GM19351 (cell line): ENCODE measurements at regions not wholly inside any gene's neighbourhood (a gene's known extent, or its start where the extent isn't known, plus 50 kb on each side); places are given as distances from the start of the nearest gene placed in this dataset.

ENCODE experiments used
- ATAC-seq: cut with Tn5 transposase; IDR thresholded peaks from one replicate; pipeline ENCODE4 v1.9.1; 2021; ENCODE audit warnings: mild to moderate bottlenecking, moderate library complexity; ENCODE audit not compliant: unreplicated experiment

DNA sequence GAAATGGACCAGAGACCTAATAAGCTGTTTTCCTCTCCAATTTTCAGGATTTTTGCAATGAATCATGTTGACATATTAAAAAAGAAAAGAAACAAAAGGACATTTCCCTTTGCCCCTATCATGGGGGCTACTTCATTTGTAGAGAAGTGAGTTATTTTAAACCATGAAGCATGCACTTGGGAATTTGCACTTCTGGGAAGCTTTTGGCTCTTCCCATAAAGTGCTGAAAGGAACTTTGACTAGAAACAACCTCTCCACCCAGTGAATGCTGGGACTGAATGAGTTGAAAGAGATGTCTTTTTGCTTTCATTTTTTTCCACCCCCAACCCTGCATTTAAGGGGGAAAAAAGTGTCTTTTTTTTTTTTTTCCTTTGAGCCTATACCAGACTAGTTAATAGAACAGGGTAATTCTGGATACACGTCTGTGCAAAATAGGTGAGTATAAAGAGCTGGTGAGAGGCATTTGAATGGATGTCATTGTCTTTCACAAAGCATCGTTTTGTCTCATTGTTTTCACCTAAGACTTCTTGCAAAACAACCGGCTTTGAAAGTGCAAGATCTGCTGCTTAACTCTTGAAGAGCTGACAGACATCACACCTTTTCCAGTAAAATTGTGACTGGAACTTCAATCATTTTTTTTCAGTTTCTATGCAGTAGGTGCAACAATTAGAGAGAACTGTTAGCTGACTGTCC lies 138.7 kb upstream of the BACH2 start:
- no peak for ATAC-seq

DNA sequence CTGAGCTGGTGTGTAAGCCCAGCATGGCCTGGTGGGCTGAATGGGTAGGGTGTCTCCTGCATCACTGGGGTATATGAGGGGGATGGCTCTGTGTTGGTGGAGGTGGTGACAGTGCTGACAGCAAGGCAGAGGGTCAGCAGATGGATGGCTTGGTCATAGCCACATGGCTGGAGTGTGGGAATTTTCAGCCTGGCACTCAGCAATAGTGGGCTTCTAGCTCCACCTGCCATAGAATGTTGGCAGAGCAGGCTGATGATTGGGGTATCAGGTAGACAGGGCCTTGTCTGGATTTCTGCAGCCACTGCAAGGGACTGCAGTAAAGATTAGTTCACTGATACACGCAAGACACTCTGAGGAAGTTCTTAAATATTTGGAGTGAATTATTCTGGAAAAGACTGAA lies 137.5 kb upstream of the BACH2 start:
- no peak for ATAC-seq

DNA sequence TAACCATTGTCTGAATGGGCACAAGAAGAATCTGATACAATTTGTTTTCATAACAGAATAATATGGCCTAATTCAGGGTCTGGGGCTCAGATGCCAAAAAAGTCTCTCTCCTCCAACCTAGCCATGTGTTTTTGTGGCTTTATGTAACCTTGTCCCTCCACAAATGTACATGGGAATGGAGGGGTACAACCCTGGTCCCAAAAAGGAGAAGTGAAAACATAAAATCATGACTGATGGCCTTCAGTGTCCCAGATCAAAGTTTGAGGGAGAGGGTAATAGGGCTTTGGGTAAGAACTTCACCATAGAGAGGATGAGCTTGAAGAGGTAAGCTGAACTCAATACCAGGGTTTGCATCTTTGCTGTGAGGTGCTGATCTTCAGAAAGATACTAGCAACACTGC lies 136.3 kb upstream of the BACH2 start:
- ATAC-seq = no peak

DNA sequence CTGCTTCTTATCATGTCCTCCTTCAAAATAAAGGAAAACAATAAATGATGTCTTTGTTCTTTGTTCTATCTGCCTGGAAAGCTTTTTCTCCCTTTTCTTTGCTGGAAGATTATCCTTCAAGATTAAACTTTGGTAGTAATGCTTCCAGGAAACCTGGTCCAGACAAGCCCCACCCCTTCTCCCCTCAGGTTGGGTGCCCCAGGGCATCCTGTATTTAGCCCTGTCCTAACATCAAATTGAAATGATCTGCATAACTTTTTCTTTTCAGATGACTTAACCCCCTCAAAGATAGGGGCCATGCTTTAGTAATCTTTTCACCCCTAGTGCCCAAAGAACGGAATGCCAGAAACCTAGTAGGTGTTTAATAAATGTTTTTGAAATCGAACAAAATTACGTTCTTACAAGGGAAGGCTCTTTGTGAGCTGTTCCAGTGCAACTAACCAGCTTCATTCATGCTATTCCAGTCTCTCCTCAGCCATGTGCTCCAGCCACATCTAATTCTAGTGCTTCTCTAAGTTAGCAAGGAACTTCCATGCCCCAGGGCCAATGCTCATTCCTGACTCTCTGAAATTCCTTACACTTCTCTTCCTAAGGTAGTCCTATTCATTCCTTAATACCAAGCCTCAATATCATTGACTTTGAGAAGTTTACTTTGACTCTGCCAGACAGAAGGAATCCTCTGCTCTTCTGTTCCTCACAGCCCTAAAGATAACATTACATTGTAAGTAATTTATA lies 135.6 kb upstream of the BACH2 start:
- ATAC-seq = no peak

DNA sequence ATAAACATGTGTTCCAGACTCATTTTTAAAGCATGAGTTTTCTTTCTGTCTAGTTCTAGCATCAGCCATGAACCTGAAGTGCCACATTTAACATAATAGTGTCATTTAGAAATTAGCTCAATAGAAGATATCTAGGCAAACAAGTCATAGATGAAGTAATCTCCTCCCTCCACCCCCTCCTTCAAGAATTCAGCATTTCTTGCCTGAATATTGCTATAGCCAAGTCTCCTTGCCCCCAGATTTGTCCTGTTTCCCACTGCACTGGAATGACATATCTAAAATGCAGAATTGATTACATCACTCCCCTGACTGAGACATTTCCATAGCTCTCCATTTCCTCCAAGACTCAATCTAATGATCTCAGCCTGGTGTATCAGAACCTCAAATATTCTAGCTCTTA lies 134.9 kb upstream of the BACH2 start:
- no peak for ATAC-seq

DNA sequence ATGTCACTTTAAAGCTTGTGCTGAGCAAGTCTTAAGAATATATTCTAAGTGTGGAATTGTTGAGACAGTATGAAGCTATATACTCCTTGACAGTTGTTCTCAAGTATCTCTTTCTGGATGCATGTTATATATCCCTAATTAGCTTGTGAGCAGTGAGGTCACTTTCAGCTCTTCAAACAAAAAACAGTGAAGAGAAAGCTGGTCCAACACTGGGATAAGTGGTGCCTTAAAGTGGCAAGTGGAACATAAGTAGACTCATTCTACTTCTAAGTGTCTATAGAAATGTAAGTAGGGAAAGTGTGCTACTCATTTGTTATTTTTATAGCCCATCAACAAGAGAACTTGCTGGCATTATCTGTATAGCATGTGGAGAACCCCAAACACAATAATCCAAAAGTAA lies 133.1 kb upstream of the BACH2 start:
- ATAC-seq = no peak

DNA sequence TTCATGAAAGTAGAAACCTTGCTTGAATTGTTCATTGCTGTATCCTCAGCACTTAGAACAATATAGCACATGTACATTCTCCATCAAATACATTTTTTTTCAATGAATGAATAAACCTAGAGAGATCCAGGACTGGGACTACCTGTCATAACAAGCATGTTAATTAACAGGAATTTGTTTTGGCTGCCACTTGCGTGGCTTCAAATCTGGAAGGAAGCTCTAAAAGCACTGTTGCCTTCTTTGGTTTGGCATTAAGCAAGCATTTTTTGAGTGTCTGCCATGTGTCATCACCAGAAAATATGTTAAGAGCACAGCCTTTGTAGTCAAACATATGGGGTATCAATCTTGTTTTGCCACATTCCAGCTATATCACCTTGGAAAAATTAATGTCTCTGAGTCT lies 131.9 kb upstream of the BACH2 start:
- ATAC-seq = no peak

DNA sequence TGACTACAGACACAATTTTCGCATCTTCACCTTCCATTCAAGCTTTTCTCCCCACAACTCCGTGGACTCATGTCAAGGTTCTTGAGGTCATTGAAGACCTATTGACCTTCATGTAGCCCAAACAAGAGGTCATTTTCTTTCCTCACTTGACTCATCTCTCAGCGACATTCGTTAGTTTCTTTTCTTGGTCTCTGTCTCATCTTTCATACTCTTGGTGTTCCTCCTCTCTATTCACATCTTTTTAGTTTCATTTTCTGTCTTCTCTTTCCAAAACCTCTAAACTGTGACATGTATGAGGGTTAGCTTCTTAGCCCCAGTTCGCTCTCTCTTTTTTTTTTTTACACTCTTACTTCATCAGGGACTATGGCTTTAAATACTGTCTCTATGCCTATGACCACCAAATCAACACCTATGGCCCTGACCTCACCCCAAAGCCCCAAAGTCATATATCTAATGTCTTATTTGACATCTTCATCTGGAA lies 128.6 kb upstream of the BACH2 start:
- ATAC-seq = peak; percentile 96

DNA sequence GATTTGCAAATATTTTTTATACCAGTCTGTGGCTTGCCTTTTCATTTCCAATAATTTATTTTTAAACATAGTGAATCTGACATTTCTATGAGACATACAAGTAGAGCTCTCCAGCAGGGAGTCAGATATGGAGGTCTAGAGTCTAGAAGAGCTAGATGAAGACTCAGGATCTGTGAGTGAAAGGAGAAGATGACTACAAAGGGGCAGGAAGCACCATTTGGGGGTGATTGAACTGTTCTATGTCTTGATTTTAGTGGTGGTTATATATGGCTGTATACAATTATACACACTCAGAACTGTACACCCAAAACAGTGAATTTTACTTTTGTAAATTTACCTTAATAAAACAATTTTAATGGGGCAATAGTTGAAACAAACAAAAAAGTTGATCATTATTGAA lies 127.9 kb upstream of the BACH2 start:
- no peak for ATAC-seq

DNA sequence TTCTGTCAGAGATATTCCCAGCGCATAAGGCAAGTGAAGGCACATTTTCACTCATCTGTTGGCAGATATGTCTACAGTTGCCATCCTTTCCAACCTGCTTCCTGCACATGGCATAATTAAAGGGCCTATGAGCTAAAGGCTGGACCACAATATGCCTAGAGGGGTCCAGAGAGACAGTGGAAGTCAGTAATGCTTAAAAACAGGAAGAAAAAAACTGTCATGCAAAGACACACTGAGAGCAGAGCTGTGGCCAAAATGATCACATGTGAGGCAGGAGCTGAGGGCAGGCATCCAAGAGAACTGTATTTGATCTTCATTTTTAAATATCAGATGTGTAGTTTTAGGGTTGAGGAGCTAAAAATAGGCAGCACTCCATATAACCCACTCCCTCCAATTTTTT lies 125.0 kb upstream of the BACH2 start:
- ATAC-seq = no peak

DNA sequence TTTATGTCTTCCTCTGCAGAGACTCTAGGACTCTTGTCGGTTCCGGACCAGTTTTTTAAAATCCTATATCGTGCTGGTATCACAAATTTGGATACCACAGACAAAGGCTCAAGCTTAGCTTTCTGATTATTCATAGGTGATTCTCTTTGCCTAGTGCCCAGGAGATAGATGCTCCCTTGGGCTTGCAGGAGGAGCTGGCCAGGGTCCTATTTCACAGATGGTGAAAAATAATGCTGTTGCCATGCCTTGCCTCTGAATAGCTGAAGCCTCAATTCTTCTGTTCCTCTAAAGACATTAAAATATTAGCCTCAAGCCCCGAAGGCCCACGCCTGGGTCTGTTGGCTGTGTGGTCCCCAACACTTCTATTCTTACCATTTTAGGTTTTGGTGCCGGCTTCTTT lies 123.9 kb upstream of the BACH2 start:
- no peak for ATAC-seq

DNA sequence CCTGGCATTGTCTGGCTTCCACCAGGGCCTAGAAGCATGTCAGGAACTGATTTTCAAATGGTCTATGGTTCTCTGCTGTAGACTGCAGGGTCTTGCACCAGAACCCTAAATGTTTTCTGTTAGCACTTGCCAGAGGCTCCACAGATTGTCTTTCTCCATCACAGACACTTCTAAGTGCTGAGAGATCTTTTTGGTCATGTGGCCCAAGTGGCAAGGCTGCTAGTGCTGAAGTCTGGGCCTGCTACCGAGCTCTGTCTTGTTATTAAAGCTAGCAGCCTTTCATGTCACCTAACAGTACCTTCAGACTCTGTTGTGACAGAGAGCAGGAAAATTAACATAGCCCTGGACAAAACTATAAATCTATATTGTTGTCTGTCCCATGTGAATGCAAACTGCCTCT lies 120.7 kb upstream of the BACH2 start:
- no peak for ATAC-seq

DNA sequence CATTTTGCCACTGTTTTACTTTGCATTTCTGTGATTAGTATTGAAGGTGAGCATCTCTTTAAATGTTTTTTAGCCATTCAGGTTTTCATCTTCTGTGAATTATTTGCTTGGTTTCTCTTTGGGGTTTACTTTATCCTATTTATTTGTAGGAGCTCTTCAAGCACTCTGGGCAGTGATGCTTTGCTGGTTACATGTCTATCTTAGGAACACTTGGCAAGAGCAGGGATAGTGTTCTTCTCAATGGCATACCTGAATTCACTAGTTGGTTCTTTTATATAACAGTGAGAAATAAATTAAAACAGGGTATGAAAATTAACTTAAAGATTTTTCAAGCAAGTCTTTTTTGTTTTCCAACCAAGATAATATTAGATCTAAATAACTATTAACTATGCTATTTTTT lies 119.7 kb upstream of the BACH2 start:
- ATAC-seq = no peak

DNA sequence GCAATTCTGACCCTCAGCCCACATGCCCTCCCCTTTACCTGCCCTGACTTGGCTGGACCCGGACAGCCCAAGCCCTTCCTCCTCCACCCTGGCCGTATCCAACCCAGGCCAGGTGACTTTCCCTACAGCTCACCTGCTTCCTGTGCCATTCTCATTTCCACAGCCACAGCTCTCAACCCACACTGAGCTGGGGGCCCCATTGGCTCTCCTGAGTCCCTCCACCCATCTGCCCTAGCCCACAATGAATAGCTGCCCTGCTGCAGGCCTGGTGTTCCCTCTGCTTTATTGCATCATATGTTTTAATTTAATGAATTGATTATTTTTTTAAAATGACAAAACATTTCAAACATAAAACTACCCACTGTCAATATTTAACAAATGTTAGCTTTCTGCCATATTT lies 118.5 kb upstream of the BACH2 start:
- ATAC-seq = no peak

DNA sequence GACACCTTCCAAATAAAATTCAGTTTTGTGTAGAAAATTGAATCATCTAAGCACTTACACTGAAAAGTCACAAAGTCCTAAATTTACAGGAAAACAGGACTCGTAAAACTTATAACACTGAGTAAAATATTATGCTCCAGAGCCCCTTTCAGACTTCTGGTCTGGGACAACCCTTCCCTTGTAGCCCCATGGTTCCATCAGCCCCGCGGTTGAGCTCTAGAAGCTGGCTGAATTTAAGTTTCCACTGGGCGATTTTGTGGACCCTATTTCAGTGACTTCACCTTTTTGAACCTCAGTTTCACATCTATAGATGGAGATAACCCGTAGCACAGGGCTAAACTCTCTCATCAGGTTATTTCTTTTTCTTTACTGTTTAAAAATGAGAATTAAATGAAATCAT lies 117.7 kb upstream of the BACH2 start:
- ATAC-seq = no peak

DNA sequence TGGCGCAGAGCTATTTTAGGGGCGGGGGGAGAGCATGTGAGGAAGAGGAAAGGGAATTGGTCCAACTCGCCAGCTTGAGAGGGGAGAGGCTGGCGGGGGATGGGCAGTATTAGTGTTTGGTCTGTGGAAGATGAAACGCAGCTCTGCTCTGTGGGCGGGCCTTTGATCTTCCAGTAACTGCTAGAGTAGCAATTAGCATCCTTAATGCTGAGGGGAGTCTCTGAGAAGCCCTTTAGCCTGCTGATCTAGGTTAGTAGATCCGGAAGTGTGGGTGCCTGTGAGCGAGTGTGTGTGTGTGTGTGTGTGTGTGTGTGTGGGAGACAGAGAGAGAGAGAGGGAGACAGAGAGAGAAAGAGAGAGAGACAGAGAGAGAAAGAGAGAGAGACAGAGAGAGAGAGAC lies 117.2 kb upstream of the BACH2 start:
- ATAC-seq = peak; percentile 32

DNA sequence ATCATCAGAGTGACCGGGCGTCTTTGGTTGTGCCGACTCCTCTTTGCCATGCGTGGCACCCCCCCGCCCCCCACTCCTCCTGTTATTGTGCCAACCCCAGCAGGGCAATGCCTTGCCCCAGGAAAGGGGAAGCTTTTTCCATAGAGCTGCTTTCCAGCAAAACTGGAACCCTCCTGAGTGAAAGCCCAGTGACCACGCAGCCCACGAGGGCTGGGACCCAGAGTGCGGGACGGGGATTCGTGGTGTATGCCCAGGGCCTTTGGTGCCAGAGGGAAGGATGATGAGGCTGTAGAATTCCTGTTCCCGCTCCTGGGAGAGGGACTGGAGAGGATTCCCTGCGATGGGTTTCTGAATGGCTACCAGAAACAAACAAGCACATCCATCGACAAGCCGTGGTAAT lies 116.8 kb upstream of the BACH2 start:
- no peak for ATAC-seq

DNA sequence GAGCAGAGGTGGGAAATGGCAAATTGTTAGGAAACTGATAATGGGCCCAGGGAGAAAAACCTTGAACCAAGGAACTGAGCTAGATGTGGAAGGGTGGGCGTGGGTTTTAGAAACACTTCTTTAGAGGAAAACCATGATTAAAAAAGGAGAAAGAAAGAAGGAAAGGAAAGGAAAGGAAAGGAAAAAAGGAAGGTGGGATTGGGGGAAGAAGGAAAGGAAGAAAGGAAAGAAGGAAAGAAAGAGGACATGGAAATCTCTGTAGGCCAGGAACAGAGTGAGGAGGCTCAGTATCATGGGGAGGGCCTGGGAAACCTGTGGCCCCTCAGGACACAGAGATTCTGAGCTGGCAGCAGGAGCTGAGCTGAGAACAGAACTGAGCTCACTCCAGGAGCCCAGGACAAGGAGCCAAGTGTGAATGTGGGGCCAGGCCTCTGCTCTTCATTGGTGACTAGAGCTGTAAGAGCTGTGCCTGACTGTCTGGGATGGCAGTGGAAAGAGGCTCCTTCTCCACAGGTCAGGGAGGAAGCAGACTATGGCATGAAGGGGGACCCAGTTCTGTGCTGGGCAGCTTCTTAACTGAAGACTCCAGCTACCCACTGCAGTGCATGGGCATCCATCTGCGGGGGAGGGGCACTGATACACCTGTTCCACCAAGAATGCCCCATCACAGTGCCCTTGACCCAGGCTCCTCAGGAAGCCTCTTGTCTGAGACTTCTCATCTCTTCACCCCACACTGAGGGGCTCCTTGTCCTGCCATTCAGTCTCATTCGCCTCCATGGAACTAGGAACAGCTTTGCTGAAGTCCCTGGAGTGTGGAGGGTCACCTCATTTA lies 116.1 kb upstream of the BACH2 start:
- no peak for ATAC-seq

DNA sequence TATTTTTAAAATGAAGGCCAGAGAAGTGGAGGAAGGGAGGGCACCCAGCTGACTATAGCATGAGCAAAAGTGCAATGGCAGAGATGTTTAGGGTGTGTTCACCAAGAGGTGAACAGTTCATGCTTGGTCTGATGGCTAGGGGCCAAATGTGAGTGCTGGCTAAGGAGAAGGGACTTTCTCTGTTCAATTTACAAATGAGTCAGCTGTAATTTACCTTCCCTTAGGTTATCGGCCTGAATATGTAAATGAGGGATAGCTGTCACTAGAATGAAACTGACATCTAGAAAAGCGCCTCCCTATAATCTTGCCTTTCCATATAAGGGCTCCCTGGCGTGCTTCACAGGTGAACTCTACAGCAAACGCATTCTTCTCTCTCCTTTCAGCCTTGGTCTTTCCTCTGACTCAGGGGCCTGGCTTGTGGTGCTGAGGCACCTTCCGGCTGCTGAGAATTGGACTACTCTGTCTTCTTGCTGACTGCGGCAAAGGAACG lies 114.7 kb upstream of the BACH2 start:
- ATAC-seq = peak; percentile 92

DNA sequence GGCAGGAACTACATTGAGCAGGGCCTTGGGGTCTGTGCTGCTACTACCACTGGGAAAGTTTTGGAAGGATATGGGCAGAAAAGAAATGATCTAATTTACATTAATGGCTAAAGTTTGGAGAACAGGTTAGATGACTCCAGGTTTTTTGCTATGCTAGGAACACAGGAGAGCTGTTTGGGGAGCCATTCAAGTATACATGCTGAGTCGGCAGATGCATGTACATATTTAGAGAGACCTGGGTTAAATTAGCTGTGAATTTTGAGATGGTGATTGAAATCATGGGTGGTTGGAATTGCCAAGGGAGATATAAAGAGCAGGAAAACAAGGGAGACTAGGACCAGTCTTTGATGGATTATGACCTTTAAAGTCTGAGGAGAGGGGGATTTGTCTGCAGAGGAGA lies 113.1 kb upstream of the BACH2 start:
- no peak for ATAC-seq

DNA sequence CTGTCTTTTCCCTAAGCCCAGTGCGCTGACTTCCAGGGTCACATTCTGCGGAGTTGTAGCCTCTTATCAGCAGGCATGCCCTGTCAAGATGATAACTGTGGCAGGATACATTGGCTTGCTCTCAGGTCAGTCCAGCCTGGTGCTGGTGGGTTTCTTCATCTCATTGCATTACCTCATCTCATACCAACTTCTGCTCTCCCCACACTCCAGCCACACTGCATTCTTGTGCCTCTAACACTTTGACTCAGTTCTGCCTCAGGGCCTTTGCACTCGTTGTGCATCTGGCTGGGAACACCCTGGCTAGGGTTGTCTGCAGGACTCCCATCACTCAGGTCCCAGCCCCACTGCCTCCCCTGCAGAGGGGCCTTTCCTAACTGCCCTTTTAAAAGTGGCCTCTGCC lies 110.3 kb upstream of the BACH2 start:
- no peak for ATAC-seq
